ENCODE measurements at regions not wholly inside any gene's neighbourhood (a gene's known extent, or its start where the extent isn't known, plus 50 kb on each side); places are given as distances from the start of the nearest gene placed in this dataset.

- TF ChIP-seq POLR2A (IDR thresholded peaks at IDR 0.05) (no peak), CTCF (IDR thresholded peaks at IDR 0.05) (no peak)
Measured at GRCh38 chr6:93021235-93021915, 398.0 kb downstream of the EPHA7 start.

Data from thyroid gland (tissue), 4 donors.